HL-60 (cell line): ENCODE measurements at regions not wholly inside any gene's neighbourhood (a gene's known extent, or its start where the extent isn't known, plus 50 kb on each side); places are given as distances from the start of the nearest gene placed in this dataset.

Experiments used
- DNase-seq, 2 experiments: peaks; one replicate each; pipeline ENCODE4 v3.0.0-alpha.2; 2010 to 2020; ENCODE audit warnings: low read depth in 1 of 2, low spot score in 1 of 2
- H3K27ac ChIP-seq: fragments of 250-450 bp; sonication (Bioruptor Pico); replicated peaks from 2 replicates; pipeline ENCODE4 v1.5.1; 2020; ENCODE audit warnings: mild to moderate bottlenecking, moderate library complexity
- H3K27me3 ChIP-seq: fragments of 250-450 bp; sonication (Bioruptor Pico); 2 replicates; pipeline ENCODE4 v1.5.1; 2021; ENCODE audit warnings: mild to moderate bottlenecking, moderate library complexity; ENCODE audit not compliant: insufficient read depth, poor library complexity, severe bottlenecking
- H3K4me3 ChIP-seq: replicated peaks from 2 replicates; pipeline ENCODE4 v1.5.1; 2011; ENCODE audit warnings: mild to moderate bottlenecking, control low read depth, low read length; ENCODE audit not compliant: insufficient read depth
- GABPA ChIP-seq: IDR thresholded peaks from 2 replicates; pipeline ENCODE4 v1.6.1; 2012; ENCODE audit warnings: low read depth
- POLR2AphosphoS5 ChIP-seq: IDR thresholded peaks from 2 replicates; pipeline ENCODE4 v1.6.1; 2012; ENCODE audit warnings: low read depth
- SPI1 ChIP-seq: IDR thresholded peaks from 2 replicates; pipeline ENCODE4 v1.6.1; 2012; ENCODE audit warnings: low read depth, mild to moderate bottlenecking, borderline replicate concordance
- TF ChIP-seq, protein P1 (sequence below): IDR thresholded peaks from one replicate; pipeline ENCODE4 v1.5.1; 2011; ENCODE audit warnings: low read length, control low read depth, inconsistent platforms; ENCODE audit not compliant: insufficient read depth
- TF ChIP-seq, protein P2 (sequence below): IDR thresholded peaks from 2 replicates; pipeline ENCODE4 v1.6.1; 2012; ENCODE audit warnings: low read depth; ENCODE audit not compliant: insufficient replicate concordance

DNA sequence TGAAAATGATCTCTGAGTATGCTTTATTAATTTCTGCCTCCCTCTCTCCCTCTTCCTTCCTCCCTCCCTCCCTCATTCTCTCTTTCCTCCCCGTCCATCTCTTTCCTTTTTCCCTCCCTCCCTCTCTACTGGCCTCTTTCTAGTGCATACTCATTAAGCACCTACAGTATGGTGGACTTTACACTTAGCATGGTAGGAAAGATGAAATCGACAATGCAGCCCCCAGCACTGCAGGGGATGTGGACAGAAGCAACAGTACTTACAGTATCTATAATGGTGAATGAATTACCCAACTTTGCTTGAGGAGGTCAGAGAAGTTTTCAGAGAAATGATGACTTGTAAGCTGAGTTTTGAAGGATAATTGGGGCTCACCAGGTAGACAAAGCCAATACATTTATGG is 143.8 kb upstream of the RPS6KA3 start:
- no peaks in the 10 kb centered on the region for H3K27me3 ChIP-seq
- no peak overlapping the region for H3K4me3 ChIP-seq
- TF ChIP-seq SPI1 (no peak), POLR2AphosphoS5 (no peak), GABPA (no peak)
- TF ChIP-seq, protein P1, sequence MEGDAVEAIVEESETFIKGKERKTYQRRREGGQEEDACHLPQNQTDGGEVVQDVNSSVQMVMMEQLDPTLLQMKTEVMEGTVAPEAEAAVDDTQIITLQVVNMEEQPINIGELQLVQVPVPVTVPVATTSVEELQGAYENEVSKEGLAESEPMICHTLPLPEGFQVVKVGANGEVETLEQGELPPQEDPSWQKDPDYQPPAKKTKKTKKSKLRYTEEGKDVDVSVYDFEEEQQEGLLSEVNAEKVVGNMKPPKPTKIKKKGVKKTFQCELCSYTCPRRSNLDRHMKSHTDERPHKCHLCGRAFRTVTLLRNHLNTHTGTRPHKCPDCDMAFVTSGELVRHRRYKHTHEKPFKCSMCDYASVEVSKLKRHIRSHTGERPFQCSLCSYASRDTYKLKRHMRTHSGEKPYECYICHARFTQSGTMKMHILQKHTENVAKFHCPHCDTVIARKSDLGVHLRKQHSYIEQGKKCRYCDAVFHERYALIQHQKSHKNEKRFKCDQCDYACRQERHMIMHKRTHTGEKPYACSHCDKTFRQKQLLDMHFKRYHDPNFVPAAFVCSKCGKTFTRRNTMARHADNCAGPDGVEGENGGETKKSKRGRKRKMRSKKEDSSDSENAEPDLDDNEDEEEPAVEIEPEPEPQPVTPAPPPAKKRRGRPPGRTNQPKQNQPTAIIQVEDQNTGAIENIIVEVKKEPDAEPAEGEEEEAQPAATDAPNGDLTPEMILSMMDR: no peak
- TF ChIP-seq, protein P2, sequence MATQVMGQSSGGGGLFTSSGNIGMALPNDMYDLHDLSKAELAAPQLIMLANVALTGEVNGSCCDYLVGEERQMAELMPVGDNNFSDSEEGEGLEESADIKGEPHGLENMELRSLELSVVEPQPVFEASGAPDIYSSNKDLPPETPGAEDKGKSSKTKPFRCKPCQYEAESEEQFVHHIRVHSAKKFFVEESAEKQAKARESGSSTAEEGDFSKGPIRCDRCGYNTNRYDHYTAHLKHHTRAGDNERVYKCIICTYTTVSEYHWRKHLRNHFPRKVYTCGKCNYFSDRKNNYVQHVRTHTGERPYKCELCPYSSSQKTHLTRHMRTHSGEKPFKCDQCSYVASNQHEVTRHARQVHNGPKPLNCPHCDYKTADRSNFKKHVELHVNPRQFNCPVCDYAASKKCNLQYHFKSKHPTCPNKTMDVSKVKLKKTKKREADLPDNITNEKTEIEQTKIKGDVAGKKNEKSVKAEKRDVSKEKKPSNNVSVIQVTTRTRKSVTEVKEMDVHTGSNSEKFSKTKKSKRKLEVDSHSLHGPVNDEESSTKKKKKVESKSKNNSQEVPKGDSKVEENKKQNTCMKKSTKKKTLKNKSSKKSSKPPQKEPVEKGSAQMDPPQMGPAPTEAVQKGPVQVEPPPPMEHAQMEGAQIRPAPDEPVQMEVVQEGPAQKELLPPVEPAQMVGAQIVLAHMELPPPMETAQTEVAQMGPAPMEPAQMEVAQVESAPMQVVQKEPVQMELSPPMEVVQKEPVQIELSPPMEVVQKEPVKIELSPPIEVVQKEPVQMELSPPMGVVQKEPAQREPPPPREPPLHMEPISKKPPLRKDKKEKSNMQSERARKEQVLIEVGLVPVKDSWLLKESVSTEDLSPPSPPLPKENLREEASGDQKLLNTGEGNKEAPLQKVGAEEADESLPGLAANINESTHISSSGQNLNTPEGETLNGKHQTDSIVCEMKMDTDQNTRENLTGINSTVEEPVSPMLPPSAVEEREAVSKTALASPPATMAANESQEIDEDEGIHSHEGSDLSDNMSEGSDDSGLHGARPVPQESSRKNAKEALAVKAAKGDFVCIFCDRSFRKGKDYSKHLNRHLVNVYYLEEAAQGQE: no peak
- H3K27ac ChIP-seq: no peak overlapping the region
- no peak for DNase-seq

DNA sequence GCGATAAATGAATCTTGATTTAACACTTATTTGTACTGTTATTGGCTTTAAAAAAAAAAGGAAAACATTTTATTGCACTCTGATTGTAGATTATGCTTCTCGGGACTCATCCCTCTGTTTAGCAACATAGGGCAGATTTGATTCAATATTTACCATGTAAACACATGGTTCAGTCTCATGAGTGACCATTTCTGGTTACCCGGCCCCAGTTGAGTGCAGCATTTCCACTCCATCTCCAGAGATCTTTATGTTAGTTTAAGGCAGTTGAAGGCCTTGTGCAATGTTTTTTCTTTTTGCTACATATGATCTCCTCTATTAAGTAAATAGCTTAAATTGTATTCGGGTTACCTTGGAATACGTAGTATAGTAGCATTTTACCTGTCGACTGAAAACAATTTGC is 143.3 kb upstream of the RPS6KA3 start:
- Histone ChIP-seq H3K27me3 (no peaks in the 10 kb centered on the region), H3K4me3 (no peak overlapping the region), H3K27ac (no peak overlapping the region)
- TF ChIP-seq, protein P1: no peak
- TF ChIP-seq, protein P2: no peak
- no peak for TF ChIP-seq GABPA
- no peak for TF ChIP-seq SPI1
- no peak for TF ChIP-seq POLR2AphosphoS5
- no peak for DNase-seq

DNA sequence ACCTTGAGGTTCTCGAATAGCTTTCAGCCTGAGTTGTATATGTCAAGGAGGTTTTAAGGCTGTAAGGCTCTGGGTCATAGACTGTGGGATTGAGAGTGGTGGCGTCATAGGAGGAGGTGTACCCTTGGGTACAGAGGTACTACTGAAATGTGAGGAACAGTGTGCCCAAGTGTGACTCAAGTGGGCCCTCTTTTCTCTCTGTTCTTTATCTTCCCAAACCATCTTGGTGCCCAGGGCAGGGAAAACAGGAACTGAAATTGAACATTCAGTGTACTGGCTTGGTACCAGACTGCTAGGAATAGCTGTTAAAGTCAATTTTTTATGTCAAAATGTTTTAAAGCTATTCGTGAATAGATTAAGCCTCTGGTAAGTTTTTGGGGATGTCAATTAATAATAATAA is 136.2 kb upstream of the RPS6KA3 start:
- no peak overlapping the region for H3K27ac ChIP-seq
- no peaks in the 10 kb centered on the region for H3K27me3 ChIP-seq
- TF ChIP-seq, protein P1: no peak
- no peak for TF ChIP-seq POLR2AphosphoS5
- TF ChIP-seq, protein P2: no peak
- peak; percentile 13; the same call in 1 of the 2 replicates for TF ChIP-seq SPI1
- no peak for DNase-seq
- no peak overlapping the region for H3K4me3 ChIP-seq
